ENCODE measurements at regions not wholly inside any gene's neighbourhood (a gene's known extent, or its start where the extent isn't known, plus 50 kb on each side); places are given as distances from the start of the nearest gene placed in this dataset.

DNA sequence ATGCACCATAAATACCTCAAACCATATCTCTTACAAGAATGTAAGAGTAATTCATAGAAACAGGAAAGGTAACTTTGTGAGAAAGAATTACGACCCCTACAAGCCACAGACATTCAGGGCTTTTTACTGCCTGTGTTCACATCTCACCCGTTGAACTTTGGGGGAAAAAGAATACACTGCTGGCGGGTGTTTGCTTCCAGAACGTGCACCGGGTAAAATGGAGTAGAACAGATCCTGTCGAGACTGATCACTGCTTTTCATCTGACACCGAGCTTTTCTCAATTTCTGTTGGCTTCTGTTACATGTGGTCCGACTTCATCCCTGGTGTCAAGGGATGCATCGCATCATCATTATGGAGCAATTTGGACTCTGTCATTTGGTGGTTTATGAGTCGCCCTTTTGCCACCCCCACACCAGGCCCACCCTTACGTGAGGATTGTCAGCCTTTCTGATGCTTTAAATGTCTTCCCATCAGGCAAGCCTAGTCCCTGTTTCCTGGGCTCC, 219.2 kb upstream of the ZFP64 start:
- H3K36me3 ChIP-seq, result no peaks in the 10 kb centered on the region
- H3K27ac ChIP-seq, result no peak overlapping the region
- TF ChIP-seq, protein P1, sequence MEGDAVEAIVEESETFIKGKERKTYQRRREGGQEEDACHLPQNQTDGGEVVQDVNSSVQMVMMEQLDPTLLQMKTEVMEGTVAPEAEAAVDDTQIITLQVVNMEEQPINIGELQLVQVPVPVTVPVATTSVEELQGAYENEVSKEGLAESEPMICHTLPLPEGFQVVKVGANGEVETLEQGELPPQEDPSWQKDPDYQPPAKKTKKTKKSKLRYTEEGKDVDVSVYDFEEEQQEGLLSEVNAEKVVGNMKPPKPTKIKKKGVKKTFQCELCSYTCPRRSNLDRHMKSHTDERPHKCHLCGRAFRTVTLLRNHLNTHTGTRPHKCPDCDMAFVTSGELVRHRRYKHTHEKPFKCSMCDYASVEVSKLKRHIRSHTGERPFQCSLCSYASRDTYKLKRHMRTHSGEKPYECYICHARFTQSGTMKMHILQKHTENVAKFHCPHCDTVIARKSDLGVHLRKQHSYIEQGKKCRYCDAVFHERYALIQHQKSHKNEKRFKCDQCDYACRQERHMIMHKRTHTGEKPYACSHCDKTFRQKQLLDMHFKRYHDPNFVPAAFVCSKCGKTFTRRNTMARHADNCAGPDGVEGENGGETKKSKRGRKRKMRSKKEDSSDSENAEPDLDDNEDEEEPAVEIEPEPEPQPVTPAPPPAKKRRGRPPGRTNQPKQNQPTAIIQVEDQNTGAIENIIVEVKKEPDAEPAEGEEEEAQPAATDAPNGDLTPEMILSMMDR (IDR thresholded peaks at IDR 0.05), result no peak
- DNase-seq (ENCODE audit: low spot score), result no peak
- no peaks in the 10 kb centered on the region for H3K9me3 ChIP-seq
- H3K27me3 ChIP-seq, result no peaks in the 10 kb centered on the region
- H3K4me1 ChIP-seq, result no peaks in the 10 kb centered on the region
- H3K4me3 ChIP-seq, result no peak overlapping the region

DNA sequence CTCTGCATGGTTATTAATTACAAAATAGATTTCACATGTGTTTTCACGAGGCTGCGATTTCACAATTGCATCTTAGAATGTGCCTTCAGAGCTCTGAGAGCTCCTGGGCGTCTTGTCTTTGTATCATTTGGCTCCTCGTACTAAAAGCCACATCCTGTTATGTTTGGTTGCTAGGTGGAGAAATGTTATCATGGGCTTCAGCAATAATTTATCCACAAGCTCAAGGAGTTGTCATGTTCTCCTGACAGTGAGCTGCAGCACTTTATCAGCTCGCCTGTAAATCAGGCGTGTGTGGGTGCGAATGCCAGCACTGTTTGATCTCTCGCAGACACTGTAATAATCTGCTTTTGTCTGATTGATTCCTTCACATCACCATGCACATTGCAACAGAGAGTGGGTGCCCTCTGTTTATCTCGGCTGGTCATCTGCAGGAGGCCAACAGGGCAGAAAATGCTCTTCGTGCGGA, 218.6 kb upstream of the ZFP64 start:
- Histone ChIP-seq H3K36me3 (no peaks in the 10 kb centered on the region), H3K27ac (no peak overlapping the region), H3K27me3 (no peaks in the 10 kb centered on the region), H3K9me3 (no peaks in the 10 kb centered on the region), H3K4me1 (no peaks in the 10 kb centered on the region), H3K4me3 (no peak overlapping the region)
- TF ChIP-seq, protein P1 (IDR thresholded peaks at IDR 0.05), result no peak
- DNase-seq (ENCODE audit: low spot score), result no peak

DNA sequence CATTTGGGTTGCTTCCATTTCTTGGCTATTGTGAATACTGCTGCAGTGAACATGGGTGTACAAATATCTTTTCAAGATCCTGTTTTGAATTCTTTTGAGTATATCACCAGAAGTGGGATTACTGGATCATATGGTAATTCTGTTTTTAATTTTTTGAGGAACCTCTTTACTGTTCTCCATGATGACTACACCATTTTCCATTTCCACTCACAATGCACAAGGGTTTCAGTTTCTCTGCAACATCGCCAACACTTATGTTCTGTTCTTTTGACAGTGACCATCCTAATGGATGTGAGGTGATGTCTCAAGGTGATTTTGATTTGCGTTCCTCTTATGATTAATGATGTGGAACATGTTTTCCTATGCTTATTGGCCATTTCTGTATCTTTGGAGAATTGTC, 214.4 kb upstream of the ZFP64 start:
- H3K27ac ChIP-seq, result no peak overlapping the region
- H3K27me3 ChIP-seq, result no peaks in the 10 kb centered on the region
- H3K36me3 ChIP-seq, result no peaks in the 10 kb centered on the region
- no peak for DNase-seq (ENCODE audit: low spot score)
- no peak overlapping the region for H3K4me3 ChIP-seq
- no peaks in the 10 kb centered on the region for H3K9me3 ChIP-seq
- TF ChIP-seq, protein P1 (IDR thresholded peaks at IDR 0.05), result no peak
- H3K4me1 ChIP-seq, result no peaks in the 10 kb centered on the region

DNA sequence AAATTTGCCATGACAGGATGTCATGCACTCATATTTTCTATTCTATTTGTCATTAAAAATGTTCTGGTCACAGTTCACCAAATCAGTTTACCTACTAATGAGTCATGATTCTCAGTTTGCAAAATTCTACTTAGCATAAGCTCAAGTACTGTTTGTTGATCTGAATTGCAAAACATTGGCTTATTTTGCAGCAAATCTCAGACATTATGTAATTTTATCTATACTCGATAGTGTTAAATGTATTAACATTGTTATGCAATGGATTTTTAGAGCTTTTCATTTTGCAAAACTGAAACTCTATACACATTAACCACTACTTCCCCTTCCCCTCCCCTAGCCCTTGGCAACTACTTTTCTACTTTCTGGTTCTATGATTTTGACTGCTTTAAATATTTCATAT, 213.8 kb upstream of the ZFP64 start:
- no peak for DNase-seq (ENCODE audit: low spot score)
- H3K4me3 ChIP-seq, result no peak overlapping the region
- H3K27me3 ChIP-seq, result no peaks in the 10 kb centered on the region
- no peak overlapping the region for H3K27ac ChIP-seq
- H3K4me1 ChIP-seq, result no peaks in the 10 kb centered on the region
- TF ChIP-seq, protein P1 (IDR thresholded peaks at IDR 0.05), result no peak
- H3K36me3 ChIP-seq, result no peaks in the 10 kb centered on the region
- H3K9me3 ChIP-seq, result no peaks in the 10 kb centered on the region

DNA sequence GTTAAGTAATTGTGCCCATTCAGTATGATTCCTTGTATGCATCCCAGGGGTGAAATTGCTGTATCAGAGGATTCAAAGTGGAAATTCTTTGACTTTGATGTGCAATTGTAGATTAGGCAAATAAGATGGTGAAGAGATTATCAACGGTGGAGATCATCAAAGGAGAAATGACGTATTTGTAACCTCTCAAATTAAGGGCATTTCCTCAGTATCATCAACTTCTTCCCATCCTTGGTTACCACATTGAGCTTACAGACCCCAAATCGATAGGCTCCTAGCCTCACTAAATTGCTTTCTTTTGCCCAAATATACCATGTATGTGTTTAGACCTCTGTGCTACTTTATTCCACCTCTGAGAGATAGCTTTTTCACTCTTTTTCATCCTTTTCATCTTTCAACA, 213.1 kb upstream of the ZFP64 start:
- Histone ChIP-seq H3K27ac (no peak overlapping the region), H3K36me3 (no peaks in the 10 kb centered on the region), H3K4me3 (no peak overlapping the region), H3K4me1 (no peaks in the 10 kb centered on the region), H3K9me3 (no peaks in the 10 kb centered on the region), H3K27me3 (no peaks in the 10 kb centered on the region)
- no peak for DNase-seq (ENCODE audit: low spot score)
- TF ChIP-seq, protein P1 (IDR thresholded peaks at IDR 0.05), result no peak

DNA sequence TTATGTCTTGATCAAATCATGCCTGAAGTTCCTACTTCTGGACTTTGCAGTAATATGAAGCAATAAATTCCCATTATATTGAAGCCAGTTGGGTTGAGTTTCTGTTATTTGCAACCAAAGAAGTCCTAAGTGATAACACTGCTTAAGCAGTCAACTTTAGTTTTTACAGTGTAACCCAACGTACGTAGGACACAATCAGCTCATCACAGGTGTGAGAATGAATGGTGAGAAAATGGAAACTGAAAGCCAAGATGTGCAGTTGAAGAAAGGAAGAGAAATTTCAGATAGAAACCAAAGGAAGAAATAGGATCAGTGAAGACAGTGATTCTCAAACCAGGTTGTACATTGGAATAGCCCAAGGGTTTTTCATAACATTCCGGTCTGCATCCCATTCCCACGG, 211.4 kb upstream of the ZFP64 start:
- DNase-seq (ENCODE audit: low spot score), result no peak
- Histone ChIP-seq H3K9me3 (no peaks in the 10 kb centered on the region), H3K27me3 (no peaks in the 10 kb centered on the region), H3K4me3 (no peak overlapping the region), H3K36me3 (no peaks in the 10 kb centered on the region), H3K27ac (no peak overlapping the region), H3K4me1 (no peaks in the 10 kb centered on the region)
- TF ChIP-seq, protein P1 (IDR thresholded peaks at IDR 0.05), result no peak
